NCI-H524 (cell line): ENCODE measurements at regions not wholly inside any gene's neighbourhood (a gene's known extent, or its start where the extent isn't known, plus 50 kb on each side); places are given as distances from the start of the nearest gene placed in this dataset.

Experiments used
- DNase-seq, 2 experiments: peaks; one replicate each; lab custom pipeline; 2025; lab: John Stamatoyannopoulos, UW

DNA sequence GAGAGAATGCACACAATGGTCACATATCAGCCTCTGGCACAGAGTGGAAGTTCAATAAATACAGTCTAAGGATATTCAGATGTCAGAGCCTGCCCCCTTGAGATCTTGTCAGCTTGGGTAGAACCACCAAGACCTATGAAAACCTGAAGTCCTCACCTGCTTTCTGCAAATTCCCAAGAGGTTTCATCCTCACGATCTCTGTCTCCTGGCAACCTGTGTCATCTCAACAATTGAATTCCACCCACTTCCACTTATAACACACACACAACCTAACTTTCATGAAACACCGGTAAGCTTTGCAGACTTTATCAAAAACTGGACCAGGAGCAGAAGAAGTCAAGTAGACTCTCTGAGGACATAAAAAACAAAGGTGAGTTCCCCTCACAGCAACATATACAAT is 151.6 kb upstream of the SLC30A5 start:
- no peak for DNase-seq

GRCh38 chr5:68946728-68947127 is 147.1 kb upstream of the SLC30A5 start:
- no peak for DNase-seq

DNA sequence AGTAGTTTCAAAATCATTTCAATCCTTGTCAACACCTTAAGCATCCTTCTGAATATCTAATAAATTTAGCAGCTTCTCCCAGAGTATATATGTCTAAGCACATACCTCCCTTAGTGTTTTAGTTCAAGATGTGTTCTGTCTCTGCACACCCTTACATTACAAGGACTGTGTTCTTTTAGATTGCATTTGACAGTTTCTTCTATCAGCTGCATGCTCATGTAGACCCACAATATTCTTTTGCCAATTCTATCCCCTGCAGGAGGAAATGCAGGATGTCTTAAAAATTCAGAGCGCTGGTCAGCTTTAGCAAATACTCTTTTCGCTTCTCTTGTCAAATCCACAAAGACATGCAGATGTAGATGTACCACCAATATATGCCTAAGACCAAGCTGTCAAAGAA is 145.8 kb upstream of the SLC30A5 start:
- DNase-seq = no peak

DNA sequence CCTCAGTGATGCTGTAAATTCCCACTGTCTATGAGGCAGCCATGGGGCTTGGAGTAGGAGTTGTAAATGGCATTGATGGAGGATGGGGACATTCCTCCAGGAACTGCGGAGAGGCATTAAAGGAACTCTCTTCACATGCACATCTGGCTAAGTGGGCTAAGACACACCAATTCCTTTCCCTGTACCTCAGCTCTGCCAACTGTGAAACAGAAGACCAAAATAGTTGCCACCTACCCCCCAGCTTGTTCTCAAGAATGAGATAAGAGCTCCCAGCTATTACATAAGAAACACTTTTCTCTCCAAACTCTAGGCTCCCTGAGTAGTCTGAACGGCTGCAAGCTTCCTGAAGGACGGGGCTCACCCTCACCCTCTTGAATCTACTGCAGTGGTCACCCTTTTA is 144.6 kb upstream of the SLC30A5 start:
- DNase-seq = no peak

- no peak for DNase-seq
Observed at GRCh38 chr5:68949711-68950110, 144.1 kb upstream of the SLC30A5 start.

DNA sequence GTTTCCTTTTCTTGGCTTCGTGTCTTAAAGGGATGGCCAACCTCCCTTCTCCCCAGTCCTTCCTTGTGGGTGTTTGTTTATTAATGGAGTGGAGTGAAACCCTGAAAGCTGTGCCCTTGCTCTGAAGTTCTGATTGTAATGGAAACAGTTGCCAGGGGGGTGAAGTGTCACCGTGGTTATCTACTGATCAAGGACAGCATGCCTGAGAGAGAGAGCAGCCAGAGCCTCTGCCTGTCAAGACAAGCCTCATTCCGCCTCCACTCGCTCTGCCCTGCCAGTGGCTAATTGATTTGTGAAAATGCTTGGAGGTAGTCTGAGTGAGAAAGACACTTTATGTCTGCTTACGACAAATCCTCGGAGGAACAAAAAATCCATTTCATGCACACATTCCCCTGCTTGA is 143.7 kb upstream of the SLC30A5 start:
- DNase-seq = no peak

GRCh38 chr5:68950930-68951329 is 142.9 kb upstream of the SLC30A5 start:
- DNase-seq = no peak

DNA sequence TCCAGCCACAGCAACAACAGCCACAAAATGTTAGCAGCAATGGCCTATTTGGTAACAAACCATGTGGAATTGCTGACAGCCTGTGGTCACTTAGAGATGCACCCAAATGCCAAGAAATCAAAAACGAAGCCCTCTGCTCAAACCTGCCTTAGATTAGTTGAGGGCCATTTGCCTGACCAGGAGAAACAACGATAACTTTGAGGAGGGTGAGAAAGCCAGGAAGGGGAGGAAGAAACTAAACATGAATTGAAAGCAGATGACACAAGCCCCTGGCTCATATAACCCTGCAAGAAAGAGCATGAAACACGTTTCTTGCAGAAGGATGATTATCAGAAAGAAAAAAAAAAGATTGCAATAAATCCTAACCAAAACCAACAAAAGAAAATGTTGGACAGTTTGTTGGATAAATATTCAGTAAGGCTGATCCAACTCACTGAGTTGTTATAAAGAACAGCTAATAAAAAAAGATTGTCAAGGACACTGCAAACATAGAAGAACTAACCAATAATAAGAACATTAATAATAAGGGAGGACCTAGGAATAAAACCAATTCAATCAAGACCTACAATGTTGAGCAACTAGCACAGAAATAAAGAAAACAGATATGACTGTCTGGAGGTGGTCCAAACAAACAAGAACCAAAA is 140.5 kb upstream of the SLC30A5 start:
- DNase-seq = no peak

DNA sequence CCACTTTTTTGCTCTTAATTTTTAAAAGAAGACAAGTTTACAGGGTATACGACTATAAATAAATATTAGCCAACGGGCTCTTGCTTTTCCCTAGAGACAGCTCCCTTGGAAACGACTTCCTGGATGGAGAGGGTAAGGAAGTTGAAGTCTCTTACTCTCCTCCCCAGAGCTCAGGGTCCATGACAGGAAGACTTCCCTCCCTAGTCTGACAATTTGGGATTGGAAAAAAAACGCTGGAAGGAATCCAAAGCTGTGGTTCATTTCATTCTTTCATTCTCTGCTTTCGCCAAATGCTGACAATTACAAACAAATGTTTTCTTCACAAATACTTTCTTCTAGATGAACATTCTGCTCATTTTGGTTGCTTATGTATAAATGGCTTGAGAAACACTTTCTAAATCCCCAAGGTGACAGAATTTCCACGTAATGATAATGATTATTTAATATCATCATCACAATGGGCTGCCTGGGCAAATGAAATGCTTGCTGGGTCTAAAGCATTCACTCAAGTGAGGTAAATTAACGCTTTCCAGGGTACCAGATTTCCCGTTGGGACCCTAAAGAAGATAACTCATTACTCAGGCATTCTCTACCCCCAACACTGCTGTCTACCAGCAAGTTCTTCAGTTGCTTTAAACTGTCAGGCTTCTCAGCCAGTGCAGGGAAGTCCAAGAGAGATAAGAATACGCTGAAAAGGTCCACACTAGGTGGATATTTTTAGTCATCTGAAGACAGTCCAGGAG is 139.8 kb upstream of the SLC30A5 start:
- DNase-seq = no peak

- DNase-seq = no peak
Observed at GRCh38 chr5:68954618-68954910, 139.2 kb upstream of the SLC30A5 start.

DNA sequence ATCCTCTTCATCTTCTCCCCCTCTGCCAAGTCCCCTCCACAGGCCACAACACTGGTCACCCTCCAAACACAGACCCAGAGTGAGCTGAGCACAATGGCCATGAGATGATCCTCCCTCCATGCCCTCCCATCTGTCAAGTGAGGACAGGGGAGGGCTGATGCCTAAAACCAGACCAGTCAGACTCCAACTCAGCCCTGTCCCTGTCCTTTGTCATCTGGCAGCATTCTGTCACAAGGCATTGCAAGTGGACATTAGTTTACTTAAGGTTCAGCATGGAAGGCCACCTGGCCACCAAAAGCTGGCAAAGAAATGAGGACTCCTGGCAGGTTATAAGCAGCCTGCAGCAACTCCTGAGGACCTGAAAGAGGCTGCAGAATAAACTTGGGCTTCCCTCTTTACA is 136.2 kb upstream of the SLC30A5 start:
- no peak for DNase-seq

DNA sequence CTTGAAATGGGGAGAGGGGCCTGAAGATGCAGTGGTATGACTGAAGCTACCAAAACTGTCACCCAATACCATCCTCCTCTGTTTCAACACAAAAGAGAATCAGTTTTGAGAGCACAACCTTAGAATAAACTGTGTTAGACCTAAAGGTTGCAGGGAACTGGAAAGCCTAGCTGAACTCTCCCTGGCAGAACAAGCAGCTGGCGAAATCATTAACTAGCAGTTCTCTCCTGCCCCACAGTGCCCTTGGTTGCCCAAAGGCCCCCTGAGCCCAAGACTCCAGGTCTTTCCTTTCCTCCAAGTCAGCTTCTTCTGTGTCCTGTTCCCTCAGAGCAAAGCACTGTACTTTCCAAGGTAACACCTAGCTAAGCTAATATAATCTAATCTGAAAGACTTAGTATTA is 135.4 kb upstream of the SLC30A5 start:
- no peak for DNase-seq

DNA sequence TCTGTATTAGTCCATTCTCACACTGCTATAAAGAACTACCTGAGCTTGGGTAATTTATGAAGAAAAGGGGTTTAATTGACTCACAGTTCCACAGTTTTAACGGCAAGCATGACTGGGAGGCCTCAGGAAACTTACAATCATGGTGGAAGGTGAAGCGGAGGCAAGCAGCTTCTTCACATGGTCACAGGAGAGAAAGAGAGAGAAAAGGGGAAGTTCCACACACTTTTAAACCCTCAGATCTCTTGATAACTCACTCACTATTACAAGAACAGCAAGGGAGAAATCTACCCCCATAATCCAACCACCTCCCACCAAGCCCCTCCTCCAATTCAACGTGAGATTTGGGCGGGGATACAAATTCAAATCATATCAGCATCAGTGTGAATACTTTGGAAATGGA is 133.4 kb upstream of the SLC30A5 start:
- no peak for DNase-seq

DNA sequence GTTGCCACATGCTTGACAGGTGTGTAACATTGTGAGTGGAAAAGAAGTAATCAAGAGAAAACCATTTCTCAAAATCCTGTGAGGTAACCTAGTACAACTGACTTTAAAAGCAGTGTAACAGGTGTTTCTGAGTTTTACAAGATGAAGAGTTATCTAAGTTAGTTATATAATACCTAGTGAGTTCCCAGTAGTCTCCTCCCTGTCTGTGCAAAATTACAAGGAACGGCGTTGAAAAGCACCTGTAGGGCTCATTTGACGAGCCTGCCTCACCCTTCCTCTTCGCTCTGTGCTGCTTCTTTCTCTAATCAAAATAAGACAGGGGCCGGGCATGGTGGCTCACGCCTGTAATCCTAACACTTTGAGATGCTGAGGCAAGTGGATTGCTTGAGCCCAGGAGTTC is 132.9 kb upstream of the SLC30A5 start:
- DNase-seq = no peak

DNA sequence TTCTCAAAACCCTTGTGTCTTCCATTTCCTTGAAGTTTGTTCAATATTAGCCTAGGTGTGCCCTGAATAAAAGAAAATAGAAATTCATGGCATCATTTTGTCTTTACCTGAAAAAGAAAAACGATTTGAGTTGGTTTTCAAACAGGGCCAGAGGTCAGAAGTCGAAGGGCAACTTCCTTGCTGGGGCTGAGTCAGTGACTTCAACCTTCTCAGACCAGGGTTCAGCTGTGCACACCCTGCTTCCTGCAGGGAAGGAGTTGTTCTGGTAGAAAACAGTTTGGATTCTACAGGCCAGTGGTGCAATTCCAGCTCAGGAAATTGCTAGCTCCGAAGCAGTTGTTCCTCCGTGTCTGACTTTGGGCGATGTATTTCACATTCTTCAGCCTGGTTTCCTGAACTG is 132.1 kb upstream of the SLC30A5 start:
- DNase-seq = no peak

DNA sequence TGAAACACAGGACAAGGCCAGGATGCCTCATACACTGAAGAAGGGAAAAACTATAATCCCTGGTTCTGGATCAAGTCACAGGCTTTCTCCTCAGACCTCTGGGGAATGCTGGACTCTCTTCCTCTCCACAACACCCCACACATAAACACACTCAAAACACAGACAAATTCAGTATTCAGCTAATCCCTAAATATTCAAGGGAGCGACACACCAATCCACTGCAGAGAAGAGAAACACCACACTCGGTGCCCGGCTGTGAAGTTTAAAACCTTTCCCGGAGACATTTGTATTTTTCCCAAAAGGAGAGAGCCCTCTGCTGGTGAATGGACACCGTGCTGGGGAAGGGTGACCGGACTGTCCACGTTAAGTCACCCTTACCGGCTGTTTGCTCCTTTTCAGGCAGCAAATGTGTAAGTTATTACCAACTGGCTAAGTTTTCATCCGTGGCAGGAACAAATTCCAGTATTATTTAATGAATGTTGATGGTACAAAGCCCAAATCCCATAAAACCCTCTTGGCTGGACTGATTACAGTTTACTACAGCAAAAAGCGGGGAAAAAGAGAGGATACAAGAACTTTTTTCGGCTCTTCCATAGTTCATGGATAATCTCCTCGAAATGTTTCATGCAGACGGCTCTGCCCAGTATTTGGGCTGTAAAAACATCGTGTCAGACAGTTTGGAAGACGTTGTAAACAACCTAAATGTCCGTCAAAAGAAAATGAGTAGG is 130.9 kb upstream of the SLC30A5 start:
- peak; percentile 18 to 72 for DNase-seq

DNA sequence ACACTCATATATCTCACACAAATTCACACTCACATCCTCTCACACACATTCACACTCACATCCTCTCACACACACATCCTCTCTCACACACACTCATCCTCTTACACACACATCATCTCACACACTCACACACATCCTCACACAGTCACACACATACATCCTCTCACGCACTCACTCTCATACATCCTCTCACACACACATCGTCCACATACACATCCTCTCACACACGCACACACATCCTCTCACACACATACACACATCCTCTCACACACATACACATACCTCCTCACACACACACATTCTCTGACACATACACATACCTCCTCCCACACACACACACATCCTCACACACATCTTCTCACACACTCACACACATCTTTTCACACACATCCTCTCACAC is 129.1 kb upstream of the SLC30A5 start:
- DNase-seq = no peak

GRCh38 chr5:68965926-68966325 is 127.9 kb upstream of the SLC30A5 start:
- no peak for DNase-seq

DNA sequence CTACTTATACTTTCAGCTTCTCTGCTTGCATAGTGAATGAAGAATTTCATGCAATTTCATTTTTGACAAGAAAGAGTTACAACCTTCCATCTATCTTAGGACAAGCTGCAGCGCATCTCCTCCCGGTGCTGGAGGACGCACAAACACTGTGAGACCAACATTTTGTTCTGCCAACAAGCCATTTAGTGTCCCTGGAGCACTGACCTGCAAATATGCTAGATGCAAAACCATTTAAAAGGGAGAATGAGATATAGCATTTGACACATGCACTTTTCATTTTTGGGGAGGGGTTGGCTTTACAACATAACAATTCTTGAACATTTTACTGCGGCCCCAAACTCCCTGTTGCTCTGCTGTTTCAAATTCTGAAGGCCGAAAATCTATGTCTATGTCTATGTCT is 127.2 kb upstream of the SLC30A5 start:
- no peak for DNase-seq

- DNase-seq = no peak
Observed at GRCh38 chr5:68968429-68968828, 125.4 kb upstream of the SLC30A5 start.

GRCh38 chr5:68970617-68971016 is 123.2 kb upstream of the SLC30A5 start:
- DNase-seq = no peak

GRCh38 chr5:68973696-68974095 is 120.1 kb upstream of the SLC30A5 start:
- no peak for DNase-seq

DNA sequence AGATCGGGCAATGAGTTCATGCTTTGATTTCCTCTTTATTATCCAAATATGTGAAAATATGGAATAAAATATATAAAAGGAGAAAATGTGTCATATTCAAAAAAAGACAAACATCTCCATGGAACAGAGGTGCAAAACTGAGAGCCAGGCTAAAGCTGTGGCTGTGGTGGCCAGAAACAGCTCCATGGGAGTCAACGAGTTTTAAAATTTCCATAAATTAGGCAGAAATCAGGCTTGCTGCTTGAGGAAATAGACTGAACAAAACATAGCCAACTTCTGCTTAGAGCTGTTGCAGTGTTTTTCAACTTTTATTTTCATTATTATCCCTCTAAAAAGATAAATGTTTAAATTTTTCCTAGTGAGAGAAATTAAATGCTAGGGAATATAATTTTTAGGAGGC is 110.8 kb upstream of the SLC30A5 start:
- DNase-seq = no peak

GRCh38 chr5:68983959-68984358 is 109.9 kb upstream of the SLC30A5 start:
- DNase-seq = no peak
